Memory B cell (primary cell): ENCODE measurements at regions not wholly inside any gene's neighbourhood (a gene's known extent, or its start where the extent isn't known, plus 50 kb on each side); places are given as distances from the start of the nearest gene placed in this dataset.
A peak's percentile ranks its signal among the peaks of the same experiment; 100 is the strongest.
"Not testable (repeated sequence)": the region's sequence is repeated elsewhere in the genome, so short reads cannot be mapped to it uniquely, and the experiment has no call there.

Source experiments
- ATAC-seq: fragments of 150-1000 bp; cut with Tn5 transposase; 2 replicates; pipeline ENCODE4 v1.10.0; 2021; ENCODE audit warnings: low read depth, mild to moderate bottlenecking, moderate library complexity
- DNase-seq, 2 donors: peaks; one replicate each; pipeline ENCODE4 v3.0.0; 2022; ENCODE audit warnings: low spot score in 2 of 2
- H3K27ac Mint-ChIP-seq: one replicate; pipeline ENCODE4 v1.8.0; 2022; ENCODE audit warnings: mild to moderate bottlenecking, moderate library complexity, mixed read lengths
- H3K27me3 Mint-ChIP-seq: one replicate; pipeline ENCODE4 v1.8.0; 2022; ENCODE audit warnings: mixed read lengths
- H3K36me3 Mint-ChIP-seq: one replicate; pipeline ENCODE4 v1.8.0; 2022; ENCODE audit warnings: mild to moderate bottlenecking, mixed read lengths
- H3K4me1 Mint-ChIP-seq: one replicate; pipeline ENCODE4 v1.8.0; 2022; ENCODE audit warnings: mixed read lengths
- H3K4me3 Mint-ChIP-seq: one replicate; pipeline ENCODE4 v1.8.0; 2022; ENCODE audit warnings: mild to moderate bottlenecking, moderate library complexity, mixed read lengths
- H3K9me3 Mint-ChIP-seq: one replicate; pipeline ENCODE4 v1.8.0; 2022; ENCODE audit warnings: mixed read lengths

- ATAC-seq (no peak), DNase-seq (no peak)
- no peaks in the 10 kb centered on the region for H3K4me1 Mint-ChIP-seq
- H3K36me3 Mint-ChIP-seq: no peaks in the 10 kb centered on the region
- H3K27ac Mint-ChIP-seq: no peak overlapping the region
- H3K4me3 Mint-ChIP-seq: no peak overlapping the region
- no peaks in the 10 kb centered on the region for H3K9me3 Mint-ChIP-seq
- H3K27me3 Mint-ChIP-seq: peaks cover 5% of the 10 kb centered on the region
Observed at GRCh38 chr14:106291626-106292025, 765.2 kb downstream of the TMEM121 start.

GRCh38 chr14:106294324-106294723 is 767.9 kb downstream of the TMEM121 start:
- H3K27ac Mint-ChIP-seq: no peak overlapping the region
- H3K4me1 Mint-ChIP-seq: peaks cover 9% of the 10 kb centered on the region
- H3K4me3 Mint-ChIP-seq: no peak overlapping the region
- no peak for ATAC-seq
- H3K9me3 Mint-ChIP-seq: no peaks in the 10 kb centered on the region
- H3K27me3 Mint-ChIP-seq: peaks cover 7% of the 10 kb centered on the region
- no peaks in the 10 kb centered on the region for H3K36me3 Mint-ChIP-seq
- no peak for DNase-seq

GRCh38 chr14:106300951-106301510 is 774.6 kb downstream of the TMEM121 start:
- H3K4me1 Mint-ChIP-seq: peaks cover 25% of the 10 kb centered on the region
- peak overlapping the region; percentile 9 for H3K4me3 Mint-ChIP-seq
- not testable (repeated sequence) for ATAC-seq, H3K27ac Mint-ChIP-seq, H3K36me3 Mint-ChIP-seq, H3K9me3 Mint-ChIP-seq, H3K27me3 Mint-ChIP-seq, DNase-seq

GRCh38 chr14:106301609-106302008 is 775.2 kb downstream of the TMEM121 start:
- H3K36me3 Mint-ChIP-seq, ATAC-seq, DNase-seq, H3K9me3 Mint-ChIP-seq, H3K27ac Mint-ChIP-seq, H3K27me3 Mint-ChIP-seq: not testable (repeated sequence)
- Mint-ChIP-seq H3K4me3 (peak overlapping the region; percentile 21), H3K4me1 (peaks cover 25% of the 10 kb centered on the region)

- Mint-ChIP-seq H3K4me3 (no peak overlapping the region), H3K36me3 (no peaks in the 10 kb centered on the region)
- ATAC-seq: no peak
Observed at GRCh38 chr14:106302661-106303060, 776.3 kb downstream of the TMEM121 start.

GRCh38 chr14:106304271-106304670 is 777.9 kb downstream of the TMEM121 start:
- no peak overlapping the region for H3K4me3 Mint-ChIP-seq
- no peak overlapping the region for H3K27ac Mint-ChIP-seq
- H3K9me3 Mint-ChIP-seq: peaks cover 1% of the 10 kb centered on the region
- peaks cover 23% of the 10 kb centered on the region for H3K4me1 Mint-ChIP-seq
- DNase-seq (no peak), ATAC-seq (no peak)
- H3K27me3 Mint-ChIP-seq: peaks cover 6% of the 10 kb centered on the region
- no peaks in the 10 kb centered on the region for H3K36me3 Mint-ChIP-seq

More at GRCh38 chr14:106302661-106303060, 776.3 kb downstream of the TMEM121 start:
- H3K27me3 Mint-ChIP-seq: peaks cover 6% of the 10 kb centered on the region
- H3K4me1 Mint-ChIP-seq: peaks cover 27% of the 10 kb centered on the region
- no peaks in the 10 kb centered on the region for H3K9me3 Mint-ChIP-seq
- H3K27ac Mint-ChIP-seq: no peak overlapping the region
- no peak for DNase-seq

GRCh38 chr14:106308839-106309389 is 782.5 kb downstream of the TMEM121 start:
- H3K27ac Mint-ChIP-seq: peak overlapping the region; percentile 35
- peak; percentile 77 to 82 for DNase-seq

GRCh38 chr14:106309423-106309822 is 783.0 kb downstream of the TMEM121 start:
- no peak overlapping the region for H3K27ac Mint-ChIP-seq
- H3K27me3 Mint-ChIP-seq: peaks cover 4% of the 10 kb centered on the region
- ATAC-seq (no peak), DNase-seq (no peak)
- peaks cover 1% of the 10 kb centered on the region for H3K9me3 Mint-ChIP-seq
- peaks cover 2% of the 10 kb centered on the region for H3K36me3 Mint-ChIP-seq
- no peak overlapping the region for H3K4me3 Mint-ChIP-seq
- H3K4me1 Mint-ChIP-seq: peaks cover 28% of the 10 kb centered on the region

More at GRCh38 chr14:106308839-106309389, 782.5 kb downstream of the TMEM121 start:
- H3K4me3 Mint-ChIP-seq: no peak overlapping the region
- peaks cover 24% of the 10 kb centered on the region for H3K4me1 Mint-ChIP-seq
- peak; percentile 92 for ATAC-seq
- peaks cover 2% of the 10 kb centered on the region for H3K36me3 Mint-ChIP-seq
- H3K9me3 Mint-ChIP-seq: peaks cover 1% of the 10 kb centered on the region
- peaks cover 4% of the 10 kb centered on the region for H3K27me3 Mint-ChIP-seq

GRCh38 chr14:106315436-106315835 is 789.1 kb downstream of the TMEM121 start:
- no peaks in the 10 kb centered on the region for H3K27me3 Mint-ChIP-seq
- H3K9me3 Mint-ChIP-seq: peaks cover 3% of the 10 kb centered on the region
- DNase-seq (no peak), ATAC-seq (no peak)
- no peak overlapping the region for H3K4me3 Mint-ChIP-seq
- H3K4me1 Mint-ChIP-seq: peaks cover 18% of the 10 kb centered on the region
- H3K36me3 Mint-ChIP-seq: peaks cover 2% of the 10 kb centered on the region
- H3K27ac Mint-ChIP-seq: no peak overlapping the region

- no peak overlapping the region for H3K27ac Mint-ChIP-seq
- H3K4me1 Mint-ChIP-seq: peaks cover 11% of the 10 kb centered on the region
- H3K9me3 Mint-ChIP-seq: peaks cover 3% of the 10 kb centered on the region
- DNase-seq (no peak), ATAC-seq (no peak)
- H3K4me3 Mint-ChIP-seq: no peak overlapping the region
- peaks cover under 1% of the 10 kb centered on the region for H3K36me3 Mint-ChIP-seq
- H3K27me3 Mint-ChIP-seq: no peaks in the 10 kb centered on the region
Observed at GRCh38 chr14:106317593-106317992, 791.2 kb downstream of the TMEM121 start.

- DNase-seq (peak; percentile 53 to 56), ATAC-seq (peak; percentile 64)
- H3K36me3 Mint-ChIP-seq: no peaks in the 10 kb centered on the region
- H3K4me3 Mint-ChIP-seq: no peak overlapping the region
- H3K4me1 Mint-ChIP-seq: peaks cover 11% of the 10 kb centered on the region
- H3K27ac Mint-ChIP-seq: no peak overlapping the region
- H3K9me3 Mint-ChIP-seq: peaks cover 3% of the 10 kb centered on the region
- H3K27me3 Mint-ChIP-seq: no peaks in the 10 kb centered on the region
Observed at GRCh38 chr14:106318700-106319099, 792.3 kb downstream of the TMEM121 start.

- not testable (repeated sequence) for ATAC-seq, H3K27ac Mint-ChIP-seq, DNase-seq, H3K27me3 Mint-ChIP-seq, H3K9me3 Mint-ChIP-seq, H3K4me3 Mint-ChIP-seq, H3K4me1 Mint-ChIP-seq, H3K36me3 Mint-ChIP-seq
Observed at GRCh38 chr14:106323970-106324369, 797.6 kb downstream of the TMEM121 start.

- no peak overlapping the region for H3K27ac Mint-ChIP-seq
- H3K27me3 Mint-ChIP-seq: no peaks in the 10 kb centered on the region
- H3K36me3 Mint-ChIP-seq: no peaks in the 10 kb centered on the region
- DNase-seq: no peak
- peaks cover 6% of the 10 kb centered on the region for H3K4me1 Mint-ChIP-seq
- peak; percentile 57 for ATAC-seq
- H3K4me3 Mint-ChIP-seq: no peak overlapping the region
- H3K9me3 Mint-ChIP-seq: no peaks in the 10 kb centered on the region
Observed at GRCh38 chr14:106327234-106327633, 800.9 kb downstream of the TMEM121 start.

GRCh38 chr14:106327702-106328353 is 801.4 kb downstream of the TMEM121 start:
- H3K36me3 Mint-ChIP-seq, DNase-seq, H3K27ac Mint-ChIP-seq, ATAC-seq, H3K9me3 Mint-ChIP-seq, H3K4me3 Mint-ChIP-seq, H3K4me1 Mint-ChIP-seq, H3K27me3 Mint-ChIP-seq: not testable (repeated sequence)
